WERI-Rb-1 (cell line): ENCODE measurements at regions not wholly inside any gene's neighbourhood (a gene's known extent, or its start where the extent isn't known, plus 50 kb on each side); places are given as distances from the start of the nearest gene placed in this dataset.

ENCODE experiments used
- DNase-seq: peaks from one replicate; pipeline ENCODE4 v3.0.0-alpha.2; 2020
- H3K27ac ChIP-seq: fragments of 250-450 bp; sonication (Bioruptor Pico); 2 replicates; pipeline ENCODE4 v1.5.1; 2020; ENCODE audit warnings: mild to moderate bottlenecking, moderate library complexity
- H3K27me3 ChIP-seq: fragments of 250-450 bp; sonication (Bioruptor Pico); 2 replicates; pipeline ENCODE4 v1.5.1; 2021; ENCODE audit warnings: mild to moderate bottlenecking, low read depth, moderate library complexity; ENCODE audit not compliant: insufficient read depth, severe bottlenecking
- H3K36me3 ChIP-seq: fragments of 250-450 bp; sonication (Bioruptor Pico); 2 replicates; pipeline ENCODE4 v1.5.1; 2020; ENCODE audit warnings: mild to moderate bottlenecking, moderate library complexity
- H3K4me3 ChIP-seq: 2 replicates; pipeline ENCODE4 v1.5.1; 2011; ENCODE audit warnings: low read depth, mild to moderate bottlenecking, control low read depth, low read length
- H3K9me3 ChIP-seq: fragments of 250-450 bp; sonication (Bioruptor Pico); 2 replicates; pipeline ENCODE4 v1.5.1; 2021; ENCODE audit warnings: mild to moderate bottlenecking, moderate library complexity; ENCODE audit not compliant: severe bottlenecking
- CTCF ChIP-seq: IDR thresholded peaks from 2 replicates; pipeline ENCODE4 v1.5.1; 2011; ENCODE audit warnings: low read depth, mild to moderate bottlenecking, control low read depth, inconsistent platforms, low read length

GRCh38 chr20:55596431-55596830 is 408.9 kb downstream of the CBLN4 start:
- peaks cover 21% of the 10 kb centered on the region for H3K27me3 ChIP-seq
- TF ChIP-seq CTCF: no peak
- DNase-seq: no peak
- no peak overlapping the region for H3K4me3 ChIP-seq
- no peak overlapping the region for H3K27ac ChIP-seq
- no peaks in the 10 kb centered on the region for H3K36me3 ChIP-seq
- no peaks in the 10 kb centered on the region for H3K9me3 ChIP-seq

- Histone ChIP-seq H3K27me3 (peaks cover 16% of the 10 kb centered on the region), H3K4me3 (no peak overlapping the region), H3K36me3 (no peaks in the 10 kb centered on the region), H3K9me3 (no peaks in the 10 kb centered on the region), H3K27ac (no peak overlapping the region)
- DNase-seq: no peak
- TF ChIP-seq CTCF: no peak
These were observed 412.5 kb downstream of the CBLN4 start for GRCh38 chr20:55592866-55593265.

GRCh38 chr20:55586610-55587009 is 418.7 kb downstream of the CBLN4 start:
- Histone ChIP-seq H3K27me3 (peaks cover 14% of the 10 kb centered on the region), H3K27ac (no peak overlapping the region), H3K36me3 (no peaks in the 10 kb centered on the region), H3K9me3 (no peaks in the 10 kb centered on the region), H3K4me3 (no peak overlapping the region)
- TF ChIP-seq CTCF: no peak
- DNase-seq: peak; percentile 15

GRCh38 chr20:55584964-55585363 is 420.4 kb downstream of the CBLN4 start:
- H3K27me3 ChIP-seq: peaks cover 11% of the 10 kb centered on the region
- no peak overlapping the region for H3K27ac ChIP-seq
- no peaks in the 10 kb centered on the region for H3K36me3 ChIP-seq
- no peak for DNase-seq
- H3K4me3 ChIP-seq: no peak overlapping the region
- no peak for TF ChIP-seq CTCF
- H3K9me3 ChIP-seq: no peaks in the 10 kb centered on the region

- no peak for DNase-seq
- no peaks in the 10 kb centered on the region for H3K9me3 ChIP-seq
- TF ChIP-seq CTCF: no peak
These were observed 421.0 kb downstream of the CBLN4 start for GRCh38 chr20:55584307-55584706.

GRCh38 chr20:55583036-55583435 is 422.3 kb downstream of the CBLN4 start:
- H3K27me3 ChIP-seq: peaks cover 11% of the 10 kb centered on the region
- no peak for TF ChIP-seq CTCF
- no peak overlapping the region for H3K27ac ChIP-seq
- DNase-seq: no peak
- H3K36me3 ChIP-seq: no peaks in the 10 kb centered on the region
- H3K9me3 ChIP-seq: no peaks in the 10 kb centered on the region
- H3K4me3 ChIP-seq: no peak overlapping the region

More at GRCh38 chr20:55584307-55584706, 421.0 kb downstream of the CBLN4 start:
- H3K27ac ChIP-seq: no peak overlapping the region
- H3K27me3 ChIP-seq: peaks cover 11% of the 10 kb centered on the region
- H3K4me3 ChIP-seq: no peak overlapping the region
- H3K36me3 ChIP-seq: no peaks in the 10 kb centered on the region
